ENCODE measurements at regions not wholly inside any gene's neighbourhood (a gene's known extent, or its start where the extent isn't known, plus 50 kb on each side); places are given as distances from the start of the nearest gene placed in this dataset.
"Not testable (repeated sequence)": the region's sequence is repeated elsewhere in the genome, so short reads cannot be mapped to it uniquely, and the experiment has no call there.

DNA sequence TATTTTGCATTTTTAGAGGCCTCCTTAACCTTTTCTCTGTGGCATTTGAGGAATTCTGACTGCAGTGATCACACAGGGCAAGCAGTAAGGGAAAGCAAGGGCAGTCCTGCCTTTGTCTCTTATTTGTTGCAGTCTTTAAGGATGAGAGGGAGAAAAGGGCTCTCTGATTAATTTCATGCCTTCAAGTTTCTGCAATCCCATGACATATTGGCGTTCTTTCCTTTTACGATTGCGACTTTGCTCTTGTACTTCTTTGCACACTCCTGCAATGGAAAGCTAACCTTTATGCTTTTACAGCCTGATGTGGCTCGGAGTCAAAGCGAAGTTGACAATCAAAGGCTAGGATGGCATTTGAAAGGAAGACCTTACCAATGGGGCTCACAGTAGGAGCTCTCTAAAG lies 698.4 kb downstream of the DNAH5 start:
- TF ChIP-seq POLR2A (IDR thresholded peaks at IDR 0.05; ENCODE audit: low read length) = no peak
- TF ChIP-seq GATA1 (IDR thresholded peaks at IDR 0.05; ENCODE audit: low read depth, low read length) = no peak

DNA sequence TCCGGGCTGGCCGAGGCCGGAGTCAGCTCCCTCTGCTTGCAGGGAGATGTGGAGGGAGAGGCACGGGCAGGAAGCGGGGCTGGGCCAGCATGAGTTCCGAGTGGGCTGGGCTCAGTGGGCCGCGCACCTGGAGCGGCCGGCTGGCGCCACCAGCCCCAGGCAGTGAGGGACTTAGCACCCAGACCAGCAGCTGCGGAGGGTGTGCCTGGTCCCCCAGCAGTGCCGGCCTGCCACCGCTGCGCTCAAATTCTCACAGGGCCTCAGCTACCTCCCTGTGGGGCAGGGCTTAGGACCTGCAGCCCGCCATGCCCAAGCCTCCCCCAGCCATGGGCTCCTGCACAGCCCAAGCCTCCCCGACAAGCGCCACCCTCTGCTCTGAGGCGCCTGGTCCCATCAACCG lies 700.3 kb downstream of the DNAH5 start:
- TF ChIP-seq GATA1 (IDR thresholded peaks at IDR 0.05; ENCODE audit: low read depth, low read length) = no peak
- TF ChIP-seq POLR2A (IDR thresholded peaks at IDR 0.05; ENCODE audit: low read length) = no peak
- no peak for DNase-seq

More for the DNA sequence above, 698.4 kb downstream of the DNAH5 start:
- DNase-seq = no peak

- no peak for DNase-seq
These were observed 717.0 kb downstream of the DNAH5 start for GRCh38 chr5:13227513-13227912.

DNA sequence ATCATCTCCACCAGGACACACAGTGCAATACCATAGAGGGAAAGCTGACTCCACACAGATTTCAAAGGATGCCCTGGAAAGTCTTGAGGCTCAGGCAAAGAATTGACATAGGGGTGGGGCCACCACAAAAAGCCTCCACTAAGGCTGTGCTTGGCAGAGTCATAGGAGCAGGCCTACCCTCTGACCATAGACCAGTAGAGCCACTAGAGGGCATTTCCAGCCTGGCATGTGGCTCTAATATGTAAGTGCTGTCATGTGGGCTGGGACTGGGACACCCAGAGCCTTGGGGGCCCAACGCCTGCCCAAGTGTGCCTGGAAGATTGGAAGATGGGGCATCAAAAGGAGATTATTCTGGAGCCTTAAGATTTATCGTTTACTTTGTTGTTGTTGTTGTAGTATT lies 726.0 kb downstream of the DNAH5 start:
- no peak for DNase-seq
- TF ChIP-seq GATA1 (IDR thresholded peaks at IDR 0.05; ENCODE audit: low read depth, low read length) (no peak), POLR2A (IDR thresholded peaks at IDR 0.05; ENCODE audit: low read length) (no peak)

More at GRCh38 chr5:13227513-13227912, 717.0 kb downstream of the DNAH5 start:
- no peak for TF ChIP-seq GATA1 (IDR thresholded peaks at IDR 0.05; ENCODE audit: low read depth, low read length)

- TF ChIP-seq GATA1 (IDR thresholded peaks at IDR 0.05; ENCODE audit: low read depth, low read length) (no peak), POLR2A (IDR thresholded peaks at IDR 0.05; ENCODE audit: low read length) (no peak)
- DNase-seq = no peak
These were observed 726.9 kb downstream of the DNAH5 start for GRCh38 chr5:13217636-13218035.

DNA sequence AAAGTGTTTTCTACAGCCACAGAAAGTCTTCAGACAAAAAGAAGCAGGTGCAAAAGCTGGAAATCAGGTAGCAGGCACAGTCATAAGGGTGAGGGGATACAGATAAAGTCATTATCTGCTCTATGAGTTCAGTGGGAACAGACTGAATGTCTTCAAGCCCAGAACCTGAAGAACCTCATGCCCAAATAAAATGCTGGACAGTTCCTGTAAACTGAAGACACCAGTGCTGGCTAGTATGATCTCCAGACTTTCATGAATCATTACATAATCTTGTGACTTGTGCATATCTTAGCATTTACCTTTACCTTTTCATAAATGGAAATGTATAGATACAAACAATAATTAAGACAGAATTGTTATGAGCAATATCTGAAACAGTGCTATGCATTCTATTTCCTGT lies 728.7 kb downstream of the DNAH5 start:
- no peak for DNase-seq

DNA sequence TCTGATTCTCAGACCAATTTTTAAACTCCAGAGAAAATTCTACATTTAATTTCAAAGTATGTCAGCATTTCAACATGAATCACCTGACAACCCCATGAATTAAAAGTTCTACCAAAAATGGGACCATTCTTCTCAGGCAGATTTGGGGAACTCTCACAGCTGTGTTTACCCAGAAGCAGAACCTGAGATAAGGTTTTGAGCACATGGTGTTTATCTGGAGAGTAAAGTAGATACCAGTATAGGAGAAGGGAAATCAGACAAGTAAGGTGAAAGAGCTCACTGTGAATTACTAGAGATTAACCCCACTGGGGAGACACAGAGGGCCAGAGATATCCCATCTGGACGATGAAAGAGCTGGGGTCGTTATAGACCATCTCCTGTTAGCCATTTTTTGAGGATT lies 729.1 kb downstream of the DNAH5 start:
- TF ChIP-seq POLR2A (IDR thresholded peaks at IDR 0.05; ENCODE audit: low read length) (no peak), GATA1 (IDR thresholded peaks at IDR 0.05; ENCODE audit: low read depth, low read length) (no peak)
- DNase-seq = no peak

More for the DNA sequence above, 728.7 kb downstream of the DNAH5 start:
- TF ChIP-seq GATA1 (IDR thresholded peaks at IDR 0.05; ENCODE audit: low read depth, low read length) = no peak
- TF ChIP-seq POLR2A (IDR thresholded peaks at IDR 0.05; ENCODE audit: low read length) = no peak

DNA sequence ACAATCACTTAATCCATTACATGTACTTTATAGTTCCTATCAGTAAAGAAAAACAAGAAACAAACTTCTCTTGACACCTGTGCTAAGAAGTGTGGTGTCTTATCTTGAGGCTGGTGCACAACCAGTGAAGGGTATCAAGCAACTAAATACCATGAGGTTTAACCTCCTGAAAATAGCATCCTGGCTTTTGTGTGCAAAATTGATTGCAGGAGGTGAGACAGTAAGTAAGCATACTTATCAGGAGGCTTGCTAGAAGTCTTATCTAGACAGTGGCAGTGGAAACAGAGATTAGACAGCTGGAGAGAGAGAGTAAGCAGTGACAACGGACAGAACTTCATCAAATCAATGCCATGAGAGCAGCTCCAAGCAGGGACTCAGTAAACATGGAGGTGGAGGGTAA lies 730.3 kb downstream of the DNAH5 start:
- no peak for TF ChIP-seq POLR2A (IDR thresholded peaks at IDR 0.05; ENCODE audit: low read length)
- no peak for TF ChIP-seq GATA1 (IDR thresholded peaks at IDR 0.05; ENCODE audit: low read depth, low read length)
- no peak for DNase-seq

DNA sequence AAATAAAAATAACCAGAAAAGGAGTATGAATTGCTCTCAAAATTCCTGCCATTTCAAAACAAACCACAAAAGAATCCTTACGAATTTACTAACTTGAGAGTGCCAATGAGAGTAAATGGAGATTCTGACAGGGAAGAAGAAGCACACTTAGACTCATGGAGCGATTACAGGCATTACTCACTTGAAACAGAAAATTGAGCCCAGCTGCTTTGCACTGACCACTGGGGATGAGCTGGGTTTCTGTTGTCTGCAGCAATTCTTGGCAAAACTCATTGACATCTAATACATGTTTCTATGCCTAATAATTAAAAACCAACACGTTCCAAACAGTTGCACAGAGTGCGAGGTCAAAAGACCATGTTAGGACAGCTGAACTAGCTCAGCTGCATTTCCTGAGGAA lies 731.6 kb downstream of the DNAH5 start:
- TF ChIP-seq GATA1 (IDR thresholded peaks at IDR 0.05; ENCODE audit: low read depth, low read length) (no peak), POLR2A (IDR thresholded peaks at IDR 0.05; ENCODE audit: low read length) (no peak)

DNA sequence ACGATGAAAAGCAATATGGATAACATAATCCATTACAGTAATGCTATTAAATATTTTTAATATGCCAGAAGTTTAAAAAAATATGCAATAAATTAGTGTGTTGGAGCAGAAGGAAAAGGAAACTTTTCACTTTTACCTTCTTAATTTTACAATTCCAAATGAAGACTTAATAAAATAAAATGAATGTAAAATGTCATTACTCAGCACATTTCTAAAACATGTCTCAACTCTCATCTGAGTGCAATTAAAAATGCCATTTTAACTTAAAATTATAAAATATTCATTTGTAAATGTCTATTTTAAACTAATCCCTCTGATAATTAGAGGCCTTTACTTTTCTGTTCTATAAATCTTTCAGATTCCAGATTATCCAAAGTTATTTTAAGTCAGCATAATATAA lies 733.4 kb downstream of the DNAH5 start:
- TF ChIP-seq GATA1 (IDR thresholded peaks at IDR 0.05; ENCODE audit: low read depth, low read length) = no peak
- TF ChIP-seq POLR2A (IDR thresholded peaks at IDR 0.05; ENCODE audit: low read length) = no peak
- no peak for DNase-seq

More for the DNA sequence above, 731.6 kb downstream of the DNAH5 start:
- no peak for DNase-seq

DNA sequence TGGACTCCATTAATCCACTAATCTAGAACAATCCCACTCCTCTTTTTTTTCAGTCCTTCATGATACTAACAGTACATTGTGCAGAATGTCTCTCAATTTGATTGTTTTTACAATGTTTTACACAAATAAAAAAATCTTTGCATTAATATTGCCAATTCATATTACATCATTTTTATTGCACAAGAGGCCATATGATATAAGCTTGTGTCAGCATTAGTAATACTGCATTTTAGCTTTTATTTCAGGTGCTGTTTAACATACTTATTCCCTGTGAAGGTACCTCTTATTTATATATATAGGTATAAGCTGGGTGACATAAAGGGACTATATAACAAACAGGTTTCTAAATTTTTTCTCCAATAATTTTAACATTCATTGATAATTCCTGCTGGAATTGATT lies 737.4 kb downstream of the DNAH5 start:
- no peak for DNase-seq
- no peak for TF ChIP-seq GATA1 (IDR thresholded peaks at IDR 0.05; ENCODE audit: low read depth, low read length)
- no peak for TF ChIP-seq POLR2A (IDR thresholded peaks at IDR 0.05; ENCODE audit: low read length)

- no peak for TF ChIP-seq POLR2A (IDR thresholded peaks at IDR 0.05; ENCODE audit: low read length)
- TF ChIP-seq GATA1 (IDR thresholded peaks at IDR 0.05; ENCODE audit: low read depth, low read length) = no peak
- no peak for DNase-seq
These were observed 743.5 kb downstream of the DNAH5 start for GRCh38 chr5:13201022-13201421.

- not testable (repeated sequence) for DNase-seq
These were observed 746.3 kb downstream of the DNAH5 start for GRCh38 chr5:13198226-13198625.

- TF ChIP-seq GATA1 (IDR thresholded peaks at IDR 0.05; ENCODE audit: low read depth, low read length) (no peak), POLR2A (IDR thresholded peaks at IDR 0.05; ENCODE audit: low read length) (no peak)
- DNase-seq = no peak
These were observed 755.0 kb downstream of the DNAH5 start for GRCh38 chr5:13189532-13189931.

DNA sequence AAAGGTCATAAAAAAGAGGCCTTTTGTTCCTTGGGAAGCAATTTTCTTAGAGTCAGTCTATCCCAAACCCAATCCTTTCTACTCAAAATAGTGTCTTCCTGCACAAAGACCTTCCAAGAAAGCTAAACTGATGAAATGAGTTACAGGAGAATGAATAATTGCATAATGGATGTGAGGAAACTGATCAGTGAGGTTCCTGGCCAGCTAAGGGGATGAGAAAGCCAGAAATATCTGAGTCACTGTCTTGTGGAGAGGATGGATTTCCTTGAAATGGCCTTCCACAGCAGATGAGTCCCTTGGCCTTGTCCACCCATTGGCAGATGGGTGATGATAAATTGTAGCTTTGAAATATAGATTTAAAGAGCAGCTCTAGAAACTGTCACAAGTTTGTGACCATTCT lies 756.1 kb downstream of the DNAH5 start:
- no peak for DNase-seq
- TF ChIP-seq GATA1 (IDR thresholded peaks at IDR 0.05; ENCODE audit: low read depth, low read length) = no peak
- TF ChIP-seq POLR2A (IDR thresholded peaks at IDR 0.05; ENCODE audit: low read length) = no peak

- no peak for DNase-seq
- no peak for TF ChIP-seq POLR2A (IDR thresholded peaks at IDR 0.05; ENCODE audit: low read length)
- no peak for TF ChIP-seq GATA1 (IDR thresholded peaks at IDR 0.05; ENCODE audit: low read depth, low read length)
These were observed 757.3 kb downstream of the DNAH5 start for GRCh38 chr5:13187186-13187585.
